NT2/D1 (cell line): ENCODE measurements at regions not wholly inside any gene's neighbourhood (a gene's known extent, or its start where the extent isn't known, plus 50 kb on each side); places are given as distances from the start of the nearest gene placed in this dataset.

Experiments used
- YY1 ChIP-seq: IDR thresholded peaks from 2 replicates; pipeline ENCODE4 v1.6.1; 2011; ENCODE audit not compliant: insufficient read length, insufficient read depth
- ZNF274 ChIP-seq: IDR thresholded peaks from 2 replicates; pipeline ENCODE4 v1.6.1; 2011; ENCODE audit warnings: mild to moderate bottlenecking, low read depth, low read length

- TF ChIP-seq YY1 = no peak
- no peak for TF ChIP-seq ZNF274
These were observed 506.6 kb upstream of the MPDZ start for GRCh38 chr9:13786131-13786530.
